ENCODE measurements at regions not wholly inside any gene's neighbourhood (a gene's known extent, or its start where the extent isn't known, plus 50 kb on each side); places are given as distances from the start of the nearest gene placed in this dataset.

- no peak for TF ChIP-seq MAZ (IDR thresholded peaks at IDR 0.05; ENCODE audit: borderline replicate concordance, low read depth, low read length)
- TF ChIP-seq RCOR1 (IDR thresholded peaks at IDR 0.05; ENCODE audit: insufficient replicate concordance, low read length), result no peak
- no peak for TF ChIP-seq CTCF (conservative IDR thresholded peaks at IDR 0.05; ENCODE audit: low read depth, low read length)
- no peak for TF ChIP-seq POLR2A (IDR thresholded peaks at IDR 0.05; ENCODE audit: low read depth, low read length)
- TF ChIP-seq FOS (IDR thresholded peaks at IDR 0.05; ENCODE audit: low read depth, low read length), result no peak
- TF ChIP-seq BHLHE40 (IDR thresholded peaks at IDR 0.05; ENCODE audit: low read depth, low read length), result no peak
- no peak for TF ChIP-seq SMC3 (IDR thresholded peaks at IDR 0.05; ENCODE audit: low read depth, low read length)
- no peak for TF ChIP-seq CEBPB (IDR thresholded peaks at IDR 0.05; ENCODE audit: low read depth, low read length)
- TF ChIP-seq CHD1 (IDR thresholded peaks at IDR 0.05; ENCODE audit: low read depth, low read length), result no peak
These were observed 547.9 kb downstream of the FGF9 start for GRCh38 chr13:22218797-22219196.
